GM12878 (cell line): ENCODE measurements at regions not wholly inside any gene's neighbourhood (a gene's known extent, or its start where the extent isn't known, plus 50 kb on each side); places are given as distances from the start of the nearest gene placed in this dataset.

Experiments used
- ATAC-seq: fragments of 200-7000 bp; cut with Tn5 transposase; 3 replicates; pipeline ENCODE4 v1.9.1; 2020; ENCODE audit warnings: mild to moderate bottlenecking, moderate library complexity
- BruUV-seq: library from RNA; stranded (reverse); fragments of 400-500 nt; replicated peaks from 2 replicates; lab custom pipeline; 2021; lab: Mats Ljungman, UMichigan
- CTCF ChIA-PET: fragments of 300-600 bp; sonication (Branson Sonifier 250); formaldehyde crosslinking; extraction: SDS; loops from one replicate; lab custom pipeline; 2021; ENCODE audit warnings: inconsistent platforms; lab: Yijun Ruan, JAX
- POLR2A ChIA-PET: fragments of 350-600 bp; formaldehyde crosslinking; extraction: SDS; loops from one replicate; lab custom pipeline; 2021; ENCODE audit warnings: inconsistent platforms; lab: Charles Lee
- RAD21 ChIA-PET: fragments of 300-600 bp; sonication (Branson Sonifier 250); formaldehyde crosslinking; loops from one replicate; lab custom pipeline; 2023; ENCODE audit warnings: antibody characterized with exemption; ENCODE audit not compliant: unreplicated experiment; lab: Charles Lee
- SMC1A ChIA-PET: fragments of 300-600 bp; sonication (Branson Sonifier 250); formaldehyde crosslinking; loops from one replicate; lab custom pipeline; 2023; ENCODE audit not compliant: unreplicated experiment, uncharacterized antibody; lab: Charles Lee
- DNase-seq: peaks from one replicate; pipeline ENCODE4 v3.0.0-alpha.2; 2011; ENCODE audit warnings: low read depth, low spot score
- FAIRE-seq: peaks from 3 replicates; lab custom pipeline; 2011; peaks lifted over from hg19 to GRCh38; lab: Jason Lieb, UNC
- H2AFZ ChIP-seq: 2 replicates; pipeline ENCODE4 v1.6.0; 2011; ENCODE audit warnings: low read depth, low read length, control low read depth; ENCODE audit not compliant: control insufficient read depth
- H3K27ac ChIP-seq: 2 replicates; pipeline ENCODE4 v1.5.1; 2011; ENCODE audit warnings: control low read depth; ENCODE audit not compliant: control insufficient read depth, insufficient read depth
- H3K27me3 ChIP-seq, 2 experiments: replicated peaks in 1 of 2; 2 replicates each; pipeline versions ENCODE4 v1.6.0 to v1.6.1; 2011; ENCODE audit warnings: low read length in 1 of 2; ENCODE audit not compliant: control insufficient read depth in 2 of 2, insufficient read depth in 2 of 2
- H3K36me3 ChIP-seq, 2 experiments: 2 replicates each; pipeline ENCODE4 v1.5.1; 2011; ENCODE audit warnings: low read length in 1 of 2; ENCODE audit not compliant: control insufficient read depth in 2 of 2, insufficient read depth in 2 of 2
- H3K4me1 ChIP-seq: 2 replicates; pipeline ENCODE4 v1.6.1; 2011; ENCODE audit warnings: mild to moderate bottlenecking, low read length, moderate library complexity, mixed read lengths; ENCODE audit not compliant: control insufficient read depth, insufficient read depth
- H3K4me2 ChIP-seq: 2 replicates; pipeline ENCODE4 v1.6.0; 2011; ENCODE audit warnings: control low read depth; ENCODE audit not compliant: control insufficient read depth, insufficient read depth
- H3K4me3 ChIP-seq: fragments of 200-600 bp; sonication (generic); 2 replicates; pipeline ENCODE4 v1.5.1; 2016
- H3K79me2 ChIP-seq: 2 replicates; pipeline ENCODE4 v1.6.0; 2011; ENCODE audit warnings: low read length; ENCODE audit not compliant: control insufficient read depth, insufficient read depth
- H3K9ac ChIP-seq: 2 replicates; pipeline ENCODE4 v1.8.0; 2011; ENCODE audit warnings: low read length, control low read depth, mixed read lengths; ENCODE audit not compliant: control insufficient read depth, insufficient read depth
- H3K9me3 ChIP-seq: replicated peaks from 3 replicates; pipeline ENCODE4 v1.5.1; 2011; ENCODE audit warnings: mild to moderate bottlenecking, low read length; ENCODE audit not compliant: control insufficient read depth, insufficient read depth
- H4K20me1 ChIP-seq: 2 replicates; pipeline ENCODE4 v1.6.0; 2011; ENCODE audit not compliant: control insufficient read depth, insufficient read depth
- BRCA1 ChIP-seq: IDR thresholded peaks from 2 replicates; pipeline ENCODE4 v1.6.1; 2011; ENCODE audit warnings: low read depth, low read length, improper control_type of control experiment
- CBFB ChIP-seq: IDR thresholded peaks from 2 replicates; pipeline ENCODE4 v1.6.1; 2016; ENCODE audit warnings: antibody characterized with exemption, low read depth
- CREM ChIP-seq: IDR thresholded peaks from 2 replicates; pipeline ENCODE4 v1.6.1; 2014; ENCODE audit warnings: antibody characterized with exemption, low read depth
- HCFC1 ChIP-seq: fragments of 150-350 bp; IDR thresholded peaks from 2 replicates; pipeline ENCODE4 v1.6.1; 2014; ENCODE audit warnings: low read length
- IKZF2 ChIP-seq, 2 experiments: fragments of 450-650 bp; IDR thresholded peaks; 2 replicates each; pipeline ENCODE4 v1.6.1; 2017; ENCODE audit warnings: mild to moderate bottlenecking in 2 of 2, moderate library complexity in 2 of 2
- NRF1 ChIP-seq: conservative IDR thresholded peaks from 2 replicates; pipeline ENCODE4 v1.6.1; 2011; ENCODE audit warnings: mild to moderate bottlenecking, low read depth, low read length, improper control_type of control experiment
- RAD21 ChIP-seq: IDR thresholded peaks from 2 replicates; pipeline ENCODE4 v1.6.1; 2011; ENCODE audit warnings: mild to moderate bottlenecking, low read depth, low read length, moderate library complexity; ENCODE audit not compliant: insufficient read depth
- SMAD1 ChIP-seq: fragments of 450-650 bp; IDR thresholded peaks from 2 replicates; pipeline ENCODE4 v1.6.1; 2018; ENCODE audit warnings: mild to moderate bottlenecking, low read depth; ENCODE audit not compliant: partially characterized antibody
- STAT1 ChIP-seq: fragments of 450-650 bp; conservative IDR thresholded peaks from 2 replicates; pipeline ENCODE4 v1.6.1; 2014; ENCODE audit warnings: antibody characterized with exemption, mild to moderate bottlenecking
- TAF1 ChIP-seq: IDR thresholded peaks from 2 replicates; pipeline ENCODE4 v1.6.1; 2011; ENCODE audit warnings: mild to moderate bottlenecking, low read depth, low read length, borderline replicate concordance
- TCF12 ChIP-seq: IDR thresholded peaks from 2 replicates; pipeline ENCODE4 v1.6.1; 2011; ENCODE audit warnings: low read depth, mild to moderate bottlenecking, low read length
- TCF3 ChIP-seq: IDR thresholded peaks from 2 replicates; pipeline ENCODE4 v1.6.1; 2012; ENCODE audit warnings: low read depth, mild to moderate bottlenecking, low read length, borderline replicate concordance; ENCODE audit not compliant: insufficient read depth
- ZNF622 ChIP-seq: fragments of 450-650 bp; IDR thresholded peaks from 2 replicates; pipeline ENCODE4 v1.6.1; 2017; ENCODE audit warnings: mild to moderate bottlenecking, inconsistent platforms
- WGBS: methylation state at CpG from one replicate; pipeline ENCODE4 v1.1.6; 2016; ENCODE audit warnings: low lambda C conversion rate; ENCODE audit not compliant: insufficient replicate concordance, insufficient coverage; ENCODE audit errors: missing lambda C conversion rate; 5-methylcytosine and 5-hydroxymethylcytosine counted together
- in situ Hi-C: fragments of 300-500 bp; cut with MboI; formaldehyde crosslinking; loops from 9 replicates; pipeline ENCODE4 v1.14.3; 2018; ENCODE audit warnings: mixed read lengths
- intact Hi-C: fragments of 100-400 bp; cut with micrococcal nuclease; formaldehyde crosslinking; loops from one replicate; pipeline ENCODE4 v1.14.2; 2022; ENCODE audit not compliant: unreplicated experiment
- TF ChIP-seq, protein P1 (sequence below): IDR thresholded peaks from 2 replicates; pipeline ENCODE4 v1.6.1; 2011; ENCODE audit warnings: mild to moderate bottlenecking, low read depth, low read length, moderate library complexity; ENCODE audit not compliant: insufficient replicate concordance
- TF ChIP-seq, protein P2 (sequence below): IDR thresholded peaks from 2 replicates; pipeline ENCODE4 v1.6.1; 2012; ENCODE audit warnings: improper control_type of control experiment, low read depth, low read length; ENCODE audit not compliant: insufficient replicate concordance
- TF ChIP-seq, protein P3 (sequence below), 3 experiments: IDR thresholded peaks in 2 of 3; conservative IDR thresholded peaks in 1 of 3; 2 replicates each; pipeline ENCODE4 v1.5.1; 2011; ENCODE audit warnings: low read depth in 3 of 3, low read length in 3 of 3, mild to moderate bottlenecking in 3 of 3, control low read depth in 2 of 3, moderate library complexity in 2 of 3, inconsistent platforms in 1 of 3, mixed read lengths in 1 of 3; ENCODE audit not compliant: control insufficient read depth in 2 of 3, insufficient read depth in 1 of 3; ENCODE audit errors: extremely low read depth in 1 of 3

DNA sequence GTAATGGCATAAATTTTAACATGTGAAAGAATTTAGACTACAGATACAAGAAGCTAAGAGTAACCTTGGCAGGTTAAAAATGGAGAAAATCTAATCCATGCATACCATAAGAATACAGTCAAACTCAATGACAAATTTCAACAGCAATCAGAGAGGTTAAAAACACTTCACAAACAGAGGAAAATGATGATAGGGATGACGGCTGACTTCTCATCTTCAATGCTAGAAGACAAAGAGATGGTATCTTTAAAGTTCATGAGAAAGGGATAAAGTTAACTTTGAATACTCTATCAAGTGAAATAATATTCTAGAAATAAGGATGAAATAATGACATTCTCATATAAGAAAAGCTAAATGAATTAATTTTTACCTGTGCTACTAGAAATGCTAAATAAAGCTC, 1130.2 kb upstream of the MIR17HG start:
- no peak overlapping the region for H3K4me2 ChIP-seq
- FAIRE-seq (no peak), ATAC-seq (no peak), DNase-seq (no peak)
- WGBS, result 0% methylated on average over 1 of the region's 1 CpG
- intact Hi-C loops, result no loop called here
- no peak overlapping the region for H3K4me3 ChIP-seq
- no peaks in the 10 kb centered on the region for H3K36me3 ChIP-seq
- SMC1A ChIA-PET, result no interaction called here
- no peaks in the 10 kb centered on the region for H3K79me2 ChIP-seq
- no peaks in the 10 kb centered on the region for H4K20me1 ChIP-seq
- CTCF ChIA-PET, result no interaction called here
- no peaks in the 10 kb centered on the region for H3K4me1 ChIP-seq
- RAD21 ChIA-PET, result no interaction called here
- in situ Hi-C loops, result no loop called here
- no peak overlapping the region for H3K27ac ChIP-seq
- H3K27me3 ChIP-seq, result no peaks in the 10 kb centered on the region
- no TSS peak for BruUV-seq
- H3K9me3 ChIP-seq, result no peaks in the 10 kb centered on the region
- H3K9ac ChIP-seq, result no peak overlapping the region
- no peak overlapping the region for H2AFZ ChIP-seq
- POLR2A ChIA-PET, result no interaction called here
- TF ChIP-seq CBFB, result no peak
- no peak for TF ChIP-seq RAD21
- no peak for TF ChIP-seq NRF1
- no peak for TF ChIP-seq TAF1
- no peak for TF ChIP-seq IKZF2 (IDR thresholded peaks at IDR 0.05)
- TF ChIP-seq ZNF622, result no peak
- TF ChIP-seq STAT1, result no peak
- no peak for TF ChIP-seq TCF3
- no peak for TF ChIP-seq HCFC1
- no peak for TF ChIP-seq BRCA1
- TF ChIP-seq, protein P1, sequence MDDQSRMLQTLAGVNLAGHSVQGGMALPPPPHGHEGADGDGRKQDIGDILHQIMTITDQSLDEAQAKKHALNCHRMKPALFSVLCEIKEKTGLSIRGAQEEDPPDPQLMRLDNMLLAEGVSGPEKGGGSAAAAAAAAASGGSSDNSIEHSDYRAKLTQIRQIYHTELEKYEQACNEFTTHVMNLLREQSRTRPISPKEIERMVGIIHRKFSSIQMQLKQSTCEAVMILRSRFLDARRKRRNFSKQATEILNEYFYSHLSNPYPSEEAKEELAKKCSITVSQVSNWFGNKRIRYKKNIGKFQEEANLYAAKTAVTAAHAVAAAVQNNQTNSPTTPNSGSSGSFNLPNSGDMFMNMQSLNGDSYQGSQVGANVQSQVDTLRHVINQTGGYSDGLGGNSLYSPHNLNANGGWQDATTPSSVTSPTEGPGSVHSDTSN, result no peak
- TF ChIP-seq, protein P2, sequence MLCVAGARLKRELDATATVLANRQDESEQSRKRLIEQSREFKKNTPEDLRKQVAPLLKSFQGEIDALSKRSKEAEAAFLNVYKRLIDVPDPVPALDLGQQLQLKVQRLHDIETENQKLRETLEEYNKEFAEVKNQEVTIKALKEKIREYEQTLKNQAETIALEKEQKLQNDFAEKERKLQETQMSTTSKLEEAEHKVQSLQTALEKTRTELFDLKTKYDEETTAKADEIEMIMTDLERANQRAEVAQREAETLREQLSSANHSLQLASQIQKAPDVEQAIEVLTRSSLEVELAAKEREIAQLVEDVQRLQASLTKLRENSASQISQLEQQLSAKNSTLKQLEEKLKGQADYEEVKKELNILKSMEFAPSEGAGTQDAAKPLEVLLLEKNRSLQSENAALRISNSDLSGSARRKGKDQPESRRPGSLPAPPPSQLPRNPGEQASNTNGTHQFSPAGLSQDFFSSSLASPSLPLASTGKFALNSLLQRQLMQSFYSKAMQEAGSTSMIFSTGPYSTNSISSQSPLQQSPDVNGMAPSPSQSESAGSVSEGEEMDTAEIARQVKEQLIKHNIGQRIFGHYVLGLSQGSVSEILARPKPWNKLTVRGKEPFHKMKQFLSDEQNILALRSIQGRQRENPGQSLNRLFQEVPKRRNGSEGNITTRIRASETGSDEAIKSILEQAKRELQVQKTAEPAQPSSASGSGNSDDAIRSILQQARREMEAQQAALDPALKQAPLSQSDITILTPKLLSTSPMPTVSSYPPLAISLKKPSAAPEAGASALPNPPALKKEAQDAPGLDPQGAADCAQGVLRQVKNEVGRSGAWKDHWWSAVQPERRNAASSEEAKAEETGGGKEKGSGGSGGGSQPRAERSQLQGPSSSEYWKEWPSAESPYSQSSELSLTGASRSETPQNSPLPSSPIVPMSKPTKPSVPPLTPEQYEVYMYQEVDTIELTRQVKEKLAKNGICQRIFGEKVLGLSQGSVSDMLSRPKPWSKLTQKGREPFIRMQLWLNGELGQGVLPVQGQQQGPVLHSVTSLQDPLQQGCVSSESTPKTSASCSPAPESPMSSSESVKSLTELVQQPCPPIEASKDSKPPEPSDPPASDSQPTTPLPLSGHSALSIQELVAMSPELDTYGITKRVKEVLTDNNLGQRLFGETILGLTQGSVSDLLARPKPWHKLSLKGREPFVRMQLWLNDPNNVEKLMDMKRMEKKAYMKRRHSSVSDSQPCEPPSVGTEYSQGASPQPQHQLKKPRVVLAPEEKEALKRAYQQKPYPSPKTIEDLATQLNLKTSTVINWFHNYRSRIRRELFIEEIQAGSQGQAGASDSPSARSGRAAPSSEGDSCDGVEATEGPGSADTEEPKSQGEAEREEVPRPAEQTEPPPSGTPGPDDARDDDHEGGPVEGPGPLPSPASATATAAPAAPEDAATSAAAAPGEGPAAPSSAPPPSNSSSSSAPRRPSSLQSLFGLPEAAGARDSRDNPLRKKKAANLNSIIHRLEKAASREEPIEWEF, result no peak
- TF ChIP-seq, protein P3, sequence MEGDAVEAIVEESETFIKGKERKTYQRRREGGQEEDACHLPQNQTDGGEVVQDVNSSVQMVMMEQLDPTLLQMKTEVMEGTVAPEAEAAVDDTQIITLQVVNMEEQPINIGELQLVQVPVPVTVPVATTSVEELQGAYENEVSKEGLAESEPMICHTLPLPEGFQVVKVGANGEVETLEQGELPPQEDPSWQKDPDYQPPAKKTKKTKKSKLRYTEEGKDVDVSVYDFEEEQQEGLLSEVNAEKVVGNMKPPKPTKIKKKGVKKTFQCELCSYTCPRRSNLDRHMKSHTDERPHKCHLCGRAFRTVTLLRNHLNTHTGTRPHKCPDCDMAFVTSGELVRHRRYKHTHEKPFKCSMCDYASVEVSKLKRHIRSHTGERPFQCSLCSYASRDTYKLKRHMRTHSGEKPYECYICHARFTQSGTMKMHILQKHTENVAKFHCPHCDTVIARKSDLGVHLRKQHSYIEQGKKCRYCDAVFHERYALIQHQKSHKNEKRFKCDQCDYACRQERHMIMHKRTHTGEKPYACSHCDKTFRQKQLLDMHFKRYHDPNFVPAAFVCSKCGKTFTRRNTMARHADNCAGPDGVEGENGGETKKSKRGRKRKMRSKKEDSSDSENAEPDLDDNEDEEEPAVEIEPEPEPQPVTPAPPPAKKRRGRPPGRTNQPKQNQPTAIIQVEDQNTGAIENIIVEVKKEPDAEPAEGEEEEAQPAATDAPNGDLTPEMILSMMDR (IDR thresholded peaks at IDR 0.05 in 2 of 3, conservative IDR thresholded peaks at IDR 0.05 in 1 of 3; ENCODE audit: control insufficient read depth in 2 of 3, extremely low read depth in 1 of 3, insufficient read depth in 1 of 3, low read depth in 3 of 3, low read length in 3 of 3), result no peak
- no peak for TF ChIP-seq CREM
- no peak for TF ChIP-seq SMAD1
- TF ChIP-seq TCF12, result no peak
